CD14-positive monocyte (primary cell): ENCODE measurements at regions not wholly inside any gene's neighbourhood (a gene's known extent, or its start where the extent isn't known, plus 50 kb on each side); places are given as distances from the start of the nearest gene placed in this dataset.

ENCODE experiments used
- DNase-seq, 3 donors: peaks; one replicate each; pipeline ENCODE4 v3.0.0-alpha.2; 2011 to 2022
- H2AFZ ChIP-seq: 2 replicates; pipeline ENCODE4 v1.6.0; 2012; ENCODE audit warnings: mild to moderate bottlenecking, low read depth, low read length, inconsistent platforms; ENCODE audit not compliant: insufficient read depth, poor library complexity, severe bottlenecking
- H3K27ac ChIP-seq, 2 donors: 1 replicate in 1 of 2; 2 replicates in 1 of 2; pipeline ENCODE4 v1.5.1; 2012 to 2013; ENCODE audit warnings: low read length in 2 of 2, control low read depth in 1 of 2, inconsistent platforms in 1 of 2, low read depth in 1 of 2, mild to moderate bottlenecking in 1 of 2
- H3K27me3 ChIP-seq, 2 donors: one replicate each; pipeline versions ENCODE4 v1.6.0 to v1.6.1; 2011 to 2013; ENCODE audit warnings: low read length in 2 of 2; ENCODE audit not compliant: control insufficient read depth in 2 of 2, insufficient read depth in 2 of 2
- H3K36me3 ChIP-seq, 2 donors: replicated peaks in 1 of 2; 1 replicate in 1 of 2; 2 replicates in 1 of 2; pipeline versions ENCODE4 v1.5.1 to v1.6.1; 2012 to 2013; ENCODE audit warnings: low read length in 2 of 2, control low read depth in 1 of 2, inconsistent platforms in 1 of 2, mild to moderate bottlenecking in 1 of 2; ENCODE audit not compliant: insufficient read depth in 2 of 2, control insufficient read depth in 1 of 2
- H3K4me1 ChIP-seq, 2 donors: 1 replicate in 1 of 2; 2 replicates in 1 of 2; pipeline versions ENCODE4 v1.5.1 to v1.6.1; 2012 to 2013; ENCODE audit warnings: low read length in 2 of 2, control low read depth in 1 of 2, inconsistent platforms in 1 of 2, mild to moderate bottlenecking in 1 of 2, moderate library complexity in 1 of 2; ENCODE audit not compliant: insufficient read depth in 2 of 2, control insufficient read depth in 1 of 2
- H3K4me2 ChIP-seq: replicated peaks from 2 replicates; pipeline ENCODE3; 2012; ENCODE audit warnings: low read length, moderate library complexity, mild to moderate bottlenecking; ENCODE audit not compliant: poor library complexity, severe bottlenecking; ENCODE audit errors: extremely low read depth
- H3K4me3 ChIP-seq, 3 experiments: fragments of 200-600 bp in 1 of 3; sonication (generic) in 1 of 3; replicated peaks in 1 of 3; 1 replicate in 2 of 3; 2 replicates in 1 of 3; pipeline ENCODE4 v1.5.1; 2011 to 2013; ENCODE audit warnings: low read length in 3 of 3, mild to moderate bottlenecking in 3 of 3, control low read depth in 2 of 3, low read depth in 2 of 3, inconsistent platforms in 1 of 3, moderate library complexity in 1 of 3
- H3K79me2 ChIP-seq: 2 replicates; pipeline ENCODE4 v1.6.0; 2012; ENCODE audit warnings: mild to moderate bottlenecking, control low read depth, inconsistent platforms, low read length, moderate library complexity; ENCODE audit not compliant: insufficient read depth
- H3K9ac ChIP-seq: 2 replicates; pipeline ENCODE4 v1.6.0; 2017; ENCODE audit warnings: low read length, mild to moderate bottlenecking; ENCODE audit not compliant: insufficient read depth, poor library complexity, severe bottlenecking
- H3K9me3 ChIP-seq, 2 donors: replicated peaks in 1 of 2; 1 replicate in 1 of 2; 2 replicates in 1 of 2; pipeline versions ENCODE4 v1.5.1 to v1.6.1; 2012 to 2013; ENCODE audit warnings: low read length in 2 of 2, control low read depth in 1 of 2; ENCODE audit not compliant: control insufficient read depth in 1 of 2, insufficient read depth in 1 of 2
- H4K20me1 ChIP-seq: 2 replicates; pipeline ENCODE4 v1.6.0; 2012; ENCODE audit warnings: mild to moderate bottlenecking, low read length, control low read depth, moderate library complexity; ENCODE audit not compliant: insufficient read depth
- H3K27ac Mint-ChIP-seq, 7 donors: one replicate each; pipeline ENCODE4 v1.8.0; 2020; ENCODE audit warnings: mild to moderate bottlenecking in 7 of 7, mixed read lengths in 7 of 7, moderate library complexity in 6 of 7, inconsistent platforms in 2 of 7
- H3K27me3 Mint-ChIP-seq, 3 donors: one replicate each; pipeline ENCODE4 v1.8.0; 2021 to 2022; ENCODE audit warnings: low read depth in 3 of 3, mild to moderate bottlenecking in 3 of 3, mixed read lengths in 3 of 3, moderate library complexity in 3 of 3, inconsistent platforms in 1 of 3
- H3K36me3 Mint-ChIP-seq, 2 donors: one replicate each; pipeline ENCODE4 v1.8.0; 2020; ENCODE audit warnings: mixed read lengths in 2 of 2, inconsistent platforms in 1 of 2, mild to moderate bottlenecking in 1 of 2
- H3K4me1 Mint-ChIP-seq: one replicate; pipeline ENCODE4 v1.8.0; 2020; ENCODE audit warnings: mild to moderate bottlenecking, mixed read lengths
- H3K4me3 Mint-ChIP-seq, 2 donors: one replicate each; pipeline ENCODE4 v1.8.0; 2020; ENCODE audit warnings: mild to moderate bottlenecking in 2 of 2, mixed read lengths in 2 of 2, moderate library complexity in 1 of 2
- H3K9me3 Mint-ChIP-seq, 7 donors: one replicate each; pipeline ENCODE4 v1.8.0; 2020 to 2022; ENCODE audit warnings: mixed read lengths in 7 of 7, mild to moderate bottlenecking in 6 of 7, moderate library complexity in 6 of 7, inconsistent platforms in 2 of 7
- WGBS: methylation state at CpG from one replicate; pipeline ENCODE4 v1.1.5; 2013; ENCODE audit warnings: missing lambda C conversion rate; ENCODE audit not compliant: insufficient coverage; 5-methylcytosine and 5-hydroxymethylcytosine counted together
- intact Hi-C, 2 donors: fragments of 100-400 bp; cut with micrococcal nuclease; formaldehyde crosslinking; loops; one replicate each; pipeline versions ENCODE4 v1.15.0 to v1.15.1; 2023
- TF ChIP-seq, protein P1 (sequence below): fragments of 200-600 bp; IDR thresholded peaks from one replicate; pipeline ENCODE4 v1.8.0; 2022; ENCODE audit warnings: antibody characterized with exemption, mild to moderate bottlenecking

DNA sequence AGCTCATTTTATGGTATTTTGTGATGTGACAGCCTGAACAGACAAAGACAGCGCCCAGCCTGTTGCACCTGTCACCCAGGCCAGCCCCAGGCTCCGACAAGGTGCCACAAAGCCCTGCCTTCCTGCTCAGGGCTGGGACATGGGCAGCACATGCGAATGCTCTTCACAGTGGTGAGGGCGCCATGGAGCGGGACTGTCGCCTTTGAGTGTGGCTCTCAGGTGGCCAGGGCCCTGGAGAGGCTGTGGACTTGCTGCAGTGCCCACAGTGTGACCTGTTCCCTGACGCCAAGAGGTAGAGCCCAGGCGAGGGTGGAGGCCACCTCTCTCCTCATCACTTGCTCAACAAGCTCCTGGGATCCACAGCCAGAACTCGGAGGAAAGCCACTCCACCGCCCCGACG lies 346.3 kb downstream of the SHANK2 start:
- Histone ChIP-seq H3K36me3 (no peaks in the 10 kb centered on the region), H4K20me1 (no peaks in the 10 kb centered on the region), H3K9me3 (no peaks in the 10 kb centered on the region), H3K79me2 (no peaks in the 10 kb centered on the region), H3K27me3 (no peaks in the 10 kb centered on the region), H3K4me3 (no peak overlapping the region), H2AFZ (no peak overlapping the region), H3K4me2 (no peak overlapping the region), H3K27ac (no peak overlapping the region), H3K4me1 (peaks cover 7 to 8% of the 10 kb centered on the region in 2 donors), H3K9ac (no peak overlapping the region)
- Mint-ChIP-seq H3K4me1 (peaks cover 10% of the 10 kb centered on the region), H3K36me3 (no peaks in the 10 kb centered on the region), H3K27ac (no peak overlapping the region), H3K9me3 (peaks cover 0 to 14% (median 2%) of the 10 kb centered on the region in 7 donors), H3K27me3 (peaks cover 2 to 5% (median 2%) of the 10 kb centered on the region in 3 donors), H3K4me3 (no peak overlapping the region)
- no peak for DNase-seq
- 96% methylated on average over 12 of the region's 12 CpGs for WGBS
- intact Hi-C loops = no loop called here
- TF ChIP-seq, protein P1, sequence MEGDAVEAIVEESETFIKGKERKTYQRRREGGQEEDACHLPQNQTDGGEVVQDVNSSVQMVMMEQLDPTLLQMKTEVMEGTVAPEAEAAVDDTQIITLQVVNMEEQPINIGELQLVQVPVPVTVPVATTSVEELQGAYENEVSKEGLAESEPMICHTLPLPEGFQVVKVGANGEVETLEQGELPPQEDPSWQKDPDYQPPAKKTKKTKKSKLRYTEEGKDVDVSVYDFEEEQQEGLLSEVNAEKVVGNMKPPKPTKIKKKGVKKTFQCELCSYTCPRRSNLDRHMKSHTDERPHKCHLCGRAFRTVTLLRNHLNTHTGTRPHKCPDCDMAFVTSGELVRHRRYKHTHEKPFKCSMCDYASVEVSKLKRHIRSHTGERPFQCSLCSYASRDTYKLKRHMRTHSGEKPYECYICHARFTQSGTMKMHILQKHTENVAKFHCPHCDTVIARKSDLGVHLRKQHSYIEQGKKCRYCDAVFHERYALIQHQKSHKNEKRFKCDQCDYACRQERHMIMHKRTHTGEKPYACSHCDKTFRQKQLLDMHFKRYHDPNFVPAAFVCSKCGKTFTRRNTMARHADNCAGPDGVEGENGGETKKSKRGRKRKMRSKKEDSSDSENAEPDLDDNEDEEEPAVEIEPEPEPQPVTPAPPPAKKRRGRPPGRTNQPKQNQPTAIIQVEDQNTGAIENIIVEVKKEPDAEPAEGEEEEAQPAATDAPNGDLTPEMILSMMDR = no peak

DNA sequence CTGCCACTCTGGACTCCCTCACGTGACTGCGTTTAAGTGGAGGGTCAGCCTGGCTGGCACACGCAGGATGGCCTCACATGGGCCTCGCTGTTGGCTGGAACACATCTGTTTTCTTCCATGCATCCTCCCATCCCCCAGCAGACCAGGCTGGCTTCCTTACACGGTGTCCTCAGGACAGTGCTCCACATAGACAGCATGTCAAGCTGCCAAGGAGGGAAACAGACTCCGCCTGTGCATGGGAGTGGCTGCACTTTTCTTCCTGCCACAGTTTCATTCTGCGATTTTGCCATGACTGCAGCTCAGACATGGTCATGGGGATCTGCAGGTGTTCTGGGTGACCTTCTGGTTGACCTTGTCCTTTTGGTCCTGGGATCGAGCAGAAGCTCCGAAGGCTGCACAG lies 344.2 kb downstream of the SHANK2 start:
- H3K4me3 ChIP-seq = no peak overlapping the region
- no peak overlapping the region for H3K9ac ChIP-seq
- no peaks in the 10 kb centered on the region for H3K4me1 ChIP-seq
- Mint-ChIP-seq H3K27me3 (peaks cover 2 to 15% (median 8%) of the 10 kb centered on the region in 3 donors), H3K27ac (peak overlapping the region in 1 of 7 donors; percentile 69), H3K4me1 (peaks cover 4% of the 10 kb centered on the region), H3K4me3 (no peak overlapping the region), H3K9me3 (peaks cover 0 to 14% (median 2%) of the 10 kb centered on the region in 7 donors), H3K36me3 (no peaks in the 10 kb centered on the region)
- H2AFZ ChIP-seq = no peak overlapping the region
- 88% methylated on average over 9 of the region's 9 CpGs for WGBS
- H4K20me1 ChIP-seq = no peaks in the 10 kb centered on the region
- H3K36me3 ChIP-seq = no peaks in the 10 kb centered on the region
- no peaks in the 10 kb centered on the region for H3K27me3 ChIP-seq
- no peak overlapping the region for H3K4me2 ChIP-seq
- no peak for DNase-seq
- no peaks in the 10 kb centered on the region for H3K9me3 ChIP-seq
- TF ChIP-seq, protein P1 = no peak
- H3K27ac ChIP-seq = no peak overlapping the region
- intact Hi-C loops = no loop called here
- no peaks in the 10 kb centered on the region for H3K79me2 ChIP-seq
